GM12878 (cell line): ENCODE measurements at regions not wholly inside any gene's neighbourhood (a gene's known extent, or its start where the extent isn't known, plus 50 kb on each side); places are given as distances from the start of the nearest gene placed in this dataset.

Experiments used
- ATAC-seq: fragments of 200-7000 bp; cut with Tn5 transposase; 3 replicates; pipeline ENCODE4 v1.9.1; 2020; ENCODE audit warnings: mild to moderate bottlenecking, moderate library complexity
- BruUV-seq: library from RNA; stranded (reverse); fragments of 400-500 nt; replicated peaks from 2 replicates; lab custom pipeline; 2021; lab: Mats Ljungman, UMichigan
- CTCF ChIA-PET: fragments of 300-600 bp; sonication (Branson Sonifier 250); formaldehyde crosslinking; extraction: SDS; loops from one replicate; lab custom pipeline; 2021; ENCODE audit warnings: inconsistent platforms; lab: Yijun Ruan, JAX
- POLR2A ChIA-PET: fragments of 350-600 bp; formaldehyde crosslinking; extraction: SDS; loops from one replicate; lab custom pipeline; 2021; ENCODE audit warnings: inconsistent platforms; lab: Charles Lee
- RAD21 ChIA-PET: fragments of 300-600 bp; sonication (Branson Sonifier 250); formaldehyde crosslinking; loops from one replicate; lab custom pipeline; 2023; ENCODE audit warnings: antibody characterized with exemption; ENCODE audit not compliant: unreplicated experiment; lab: Charles Lee
- SMC1A ChIA-PET: fragments of 300-600 bp; sonication (Branson Sonifier 250); formaldehyde crosslinking; loops from one replicate; lab custom pipeline; 2023; ENCODE audit not compliant: unreplicated experiment, uncharacterized antibody; lab: Charles Lee
- DNase-seq: peaks from one replicate; pipeline ENCODE4 v3.0.0-alpha.2; 2011; ENCODE audit warnings: low read depth, low spot score
- FAIRE-seq: peaks from 3 replicates; lab custom pipeline; 2011; peaks lifted over from hg19 to GRCh38; lab: Jason Lieb, UNC
- H2AFZ ChIP-seq: 2 replicates; pipeline ENCODE4 v1.6.0; 2011; ENCODE audit warnings: low read depth, low read length, control low read depth; ENCODE audit not compliant: control insufficient read depth
- H3K27ac ChIP-seq: 2 replicates; pipeline ENCODE4 v1.5.1; 2011; ENCODE audit warnings: control low read depth; ENCODE audit not compliant: control insufficient read depth, insufficient read depth
- H3K27me3 ChIP-seq, 2 experiments: replicated peaks in 1 of 2; 2 replicates each; pipeline versions ENCODE4 v1.6.0 to v1.6.1; 2011; ENCODE audit warnings: low read length in 1 of 2; ENCODE audit not compliant: control insufficient read depth in 2 of 2, insufficient read depth in 2 of 2
- H3K36me3 ChIP-seq, 2 experiments: 2 replicates each; pipeline ENCODE4 v1.5.1; 2011; ENCODE audit warnings: low read length in 1 of 2; ENCODE audit not compliant: control insufficient read depth in 2 of 2, insufficient read depth in 2 of 2
- H3K4me1 ChIP-seq: 2 replicates; pipeline ENCODE4 v1.6.1; 2011; ENCODE audit warnings: mild to moderate bottlenecking, low read length, moderate library complexity, mixed read lengths; ENCODE audit not compliant: control insufficient read depth, insufficient read depth
- H3K4me2 ChIP-seq: 2 replicates; pipeline ENCODE4 v1.6.0; 2011; ENCODE audit warnings: control low read depth; ENCODE audit not compliant: control insufficient read depth, insufficient read depth
- H3K4me3 ChIP-seq: fragments of 200-600 bp; sonication (generic); 2 replicates; pipeline ENCODE4 v1.5.1; 2016
- H3K79me2 ChIP-seq: 2 replicates; pipeline ENCODE4 v1.6.0; 2011; ENCODE audit warnings: low read length; ENCODE audit not compliant: control insufficient read depth, insufficient read depth
- H3K9ac ChIP-seq: 2 replicates; pipeline ENCODE4 v1.8.0; 2011; ENCODE audit warnings: low read length, control low read depth, mixed read lengths; ENCODE audit not compliant: control insufficient read depth, insufficient read depth
- H3K9me3 ChIP-seq: replicated peaks from 3 replicates; pipeline ENCODE4 v1.5.1; 2011; ENCODE audit warnings: mild to moderate bottlenecking, low read length; ENCODE audit not compliant: control insufficient read depth, insufficient read depth
- H4K20me1 ChIP-seq: 2 replicates; pipeline ENCODE4 v1.6.0; 2011; ENCODE audit not compliant: control insufficient read depth, insufficient read depth
- ATF7 ChIP-seq: fragments of 450-650 bp; IDR thresholded peaks from 2 replicates; pipeline ENCODE4 v1.6.1; 2016; ENCODE audit warnings: low read depth, mild to moderate bottlenecking
- BACH1 ChIP-seq: fragments of 450-650 bp; IDR thresholded peaks from 2 replicates; pipeline ENCODE4 v1.6.1; 2017; ENCODE audit warnings: mild to moderate bottlenecking, borderline replicate concordance
- CREM ChIP-seq: IDR thresholded peaks from 2 replicates; pipeline ENCODE4 v1.6.1; 2014; ENCODE audit warnings: antibody characterized with exemption, low read depth
- GATAD2B ChIP-seq: fragments of 450-650 bp; conservative IDR thresholded peaks from 2 replicates; pipeline ENCODE4 v1.6.1; 2017; ENCODE audit warnings: low read depth, mild to moderate bottlenecking, moderate library complexity
- HDAC2 ChIP-seq: fragments of 200-600 bp; sonication (generic); IDR thresholded peaks from 2 replicates; pipeline ENCODE4 v1.6.1; 2017
- IKZF2 ChIP-seq, 2 experiments: fragments of 450-650 bp; IDR thresholded peaks; 2 replicates each; pipeline ENCODE4 v1.6.1; 2017; ENCODE audit warnings: mild to moderate bottlenecking in 2 of 2, moderate library complexity in 2 of 2
- MYC ChIP-seq: IDR thresholded peaks from 2 replicates; pipeline ENCODE4 v1.6.1; 2011; ENCODE audit warnings: mild to moderate bottlenecking, low read length, moderate library complexity, inconsistent platforms; ENCODE audit not compliant: insufficient read depth, insufficient replicate concordance, insufficient read length, severe bottlenecking
- NR2C2 ChIP-seq: IDR thresholded peaks from 2 replicates; pipeline ENCODE4 v1.6.1; 2011; ENCODE audit warnings: borderline replicate concordance, low read depth; ENCODE audit not compliant: control insufficient read depth, insufficient read length
- RCOR1 ChIP-seq: conservative IDR thresholded peaks from 2 replicates; pipeline ENCODE4 v1.6.1; 2012; ENCODE audit warnings: low read depth, low read length, improper control_type of control experiment
- RELA ChIP-seq: fragments of 450-650 bp; IDR thresholded peaks from 2 replicates; pipeline ENCODE4 v1.8.0; 2014; ENCODE audit warnings: borderline replicate concordance; ENCODE audit not compliant: partially characterized antibody
- SMARCA5 ChIP-seq: fragments of 450-650 bp; IDR thresholded peaks from 2 replicates; pipeline ENCODE4 v1.6.1; 2017; ENCODE audit warnings: mild to moderate bottlenecking
- SUZ12 ChIP-seq: fragments of 200-600 bp; sonication (generic); IDR thresholded peaks from one replicate; pipeline ENCODE4 v1.6.1; 2018; ENCODE audit warnings: antibody characterized with exemption, mild to moderate bottlenecking; ENCODE audit not compliant: unreplicated experiment
- TBL1XR1 ChIP-seq: IDR thresholded peaks from 2 replicates; pipeline ENCODE4 v1.6.1; 2012; ENCODE audit warnings: low read depth, low read length, improper control_type of control experiment
- ZNF384 ChIP-seq: IDR thresholded peaks from 2 replicates; pipeline ENCODE4 v1.6.1; 2012; ENCODE audit warnings: low read depth, mild to moderate bottlenecking, low read length, improper control_type of control experiment, borderline replicate concordance
- WGBS: methylation state at CpG from one replicate; pipeline ENCODE4 v1.1.6; 2016; ENCODE audit warnings: low lambda C conversion rate; ENCODE audit not compliant: insufficient replicate concordance, insufficient coverage; ENCODE audit errors: missing lambda C conversion rate; 5-methylcytosine and 5-hydroxymethylcytosine counted together
- in situ Hi-C: fragments of 300-500 bp; cut with MboI; formaldehyde crosslinking; loops from 9 replicates; pipeline ENCODE4 v1.14.3; 2018; ENCODE audit warnings: mixed read lengths
- intact Hi-C: fragments of 100-400 bp; cut with micrococcal nuclease; formaldehyde crosslinking; loops from one replicate; pipeline ENCODE4 v1.14.2; 2022; ENCODE audit not compliant: unreplicated experiment
- TF ChIP-seq, protein P1 (sequence below): fragments of 450-650 bp; IDR thresholded peaks from 2 replicates; pipeline ENCODE4 v1.6.1; 2017; ENCODE audit warnings: mild to moderate bottlenecking, moderate library complexity
- TF ChIP-seq, protein P2 (sequence below): fragments of 450-650 bp; IDR thresholded peaks from 2 replicates; pipeline ENCODE4 v1.6.1; 2016; ENCODE audit warnings: mild to moderate bottlenecking
- TF ChIP-seq, protein P3 (sequence below): IDR thresholded peaks from 2 replicates; pipeline ENCODE4 v1.6.1; 2012; ENCODE audit warnings: low read length, inconsistent platforms
- TF ChIP-seq, protein P4 (sequence below): fragments of 450-650 bp; IDR thresholded peaks from 2 replicates; pipeline ENCODE4 v1.6.1; 2017; ENCODE audit warnings: borderline replicate concordance

DNA sequence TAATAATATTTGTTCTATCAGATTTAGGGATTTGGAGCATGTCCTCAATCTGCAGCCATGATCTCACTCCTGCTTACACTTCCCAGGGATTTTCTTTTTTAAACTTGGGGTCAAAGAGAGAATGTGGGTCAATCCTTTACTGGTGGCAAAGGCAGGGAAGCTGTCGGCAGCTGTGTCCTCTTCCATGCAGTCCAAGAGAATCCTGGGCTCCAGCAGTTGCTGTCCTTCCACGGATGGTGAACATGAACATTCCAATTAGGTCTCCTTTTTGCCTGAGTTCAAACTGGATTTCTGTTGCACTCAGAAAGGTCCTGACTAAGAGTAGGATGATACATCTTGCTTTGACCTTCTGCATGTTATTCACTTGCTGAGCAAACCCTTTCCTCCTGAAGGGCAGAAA is 73.9 kb downstream of the ARL6IP4 start:
- DNase-seq (no peak), FAIRE-seq (no peak), ATAC-seq (no peak)
- ChIA-PET RAD21 (no interaction called here), SMC1A (no interaction called here), CTCF (no interaction called here), POLR2A (no interaction called here)
- 57% methylated on average over 2 of the region's 2 CpGs for WGBS
- no peaks in the 10 kb centered on the region for H3K27me3 ChIP-seq
- no peaks in the 10 kb centered on the region for H3K36me3 ChIP-seq
- intact Hi-C loops (no loop called here), in situ Hi-C loops (no loop called here)
- no peaks in the 10 kb centered on the region for H3K9me3 ChIP-seq
- H2AFZ ChIP-seq, result no peak overlapping the region
- H3K4me3 ChIP-seq, result no peak overlapping the region
- H3K4me2 ChIP-seq, result no peak overlapping the region
- H3K4me1 ChIP-seq, result no peaks in the 10 kb centered on the region; the same call in 1 of the 2 replicates
- no TSS peak for BruUV-seq
- no peaks in the 10 kb centered on the region for H3K79me2 ChIP-seq
- H3K9ac ChIP-seq, result no peak overlapping the region
- H4K20me1 ChIP-seq, result no peaks in the 10 kb centered on the region
- no peak overlapping the region for H3K27ac ChIP-seq
- TF ChIP-seq, protein P1, sequence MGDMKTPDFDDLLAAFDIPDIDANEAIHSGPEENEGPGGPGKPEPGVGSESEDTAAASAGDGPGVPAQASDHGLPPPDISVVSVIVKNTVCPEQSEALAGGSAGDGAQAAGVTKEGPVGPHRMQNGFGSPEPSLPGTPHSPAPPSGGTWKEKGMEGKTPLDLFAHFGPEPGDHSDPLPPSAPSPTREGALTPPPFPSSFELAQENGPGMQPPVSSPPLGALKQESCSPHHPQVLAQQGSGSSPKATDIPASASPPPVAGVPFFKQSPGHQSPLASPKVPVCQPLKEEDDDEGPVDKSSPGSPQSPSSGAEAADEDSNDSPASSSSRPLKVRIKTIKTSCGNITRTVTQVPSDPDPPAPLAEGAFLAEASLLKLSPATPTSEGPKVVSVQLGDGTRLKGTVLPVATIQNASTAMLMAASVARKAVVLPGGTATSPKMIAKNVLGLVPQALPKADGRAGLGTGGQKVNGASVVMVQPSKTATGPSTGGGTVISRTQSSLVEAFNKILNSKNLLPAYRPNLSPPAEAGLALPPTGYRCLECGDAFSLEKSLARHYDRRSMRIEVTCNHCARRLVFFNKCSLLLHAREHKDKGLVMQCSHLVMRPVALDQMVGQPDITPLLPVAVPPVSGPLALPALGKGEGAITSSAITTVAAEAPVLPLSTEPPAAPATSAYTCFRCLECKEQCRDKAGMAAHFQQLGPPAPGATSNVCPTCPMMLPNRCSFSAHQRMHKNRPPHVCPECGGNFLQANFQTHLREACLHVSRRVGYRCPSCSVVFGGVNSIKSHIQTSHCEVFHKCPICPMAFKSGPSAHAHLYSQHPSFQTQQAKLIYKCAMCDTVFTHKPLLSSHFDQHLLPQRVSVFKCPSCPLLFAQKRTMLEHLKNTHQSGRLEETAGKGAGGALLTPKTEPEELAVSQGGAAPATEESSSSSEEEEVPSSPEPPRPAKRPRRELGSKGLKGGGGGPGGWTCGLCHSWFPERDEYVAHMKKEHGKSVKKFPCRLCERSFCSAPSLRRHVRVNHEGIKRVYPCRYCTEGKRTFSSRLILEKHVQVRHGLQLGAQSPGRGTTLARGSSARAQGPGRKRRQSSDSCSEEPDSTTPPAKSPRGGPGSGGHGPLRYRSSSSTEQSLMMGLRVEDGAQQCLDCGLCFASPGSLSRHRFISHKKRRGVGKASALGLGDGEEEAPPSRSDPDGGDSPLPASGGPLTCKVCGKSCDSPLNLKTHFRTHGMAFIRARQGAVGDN, result no peak
- TF ChIP-seq, protein P2, sequence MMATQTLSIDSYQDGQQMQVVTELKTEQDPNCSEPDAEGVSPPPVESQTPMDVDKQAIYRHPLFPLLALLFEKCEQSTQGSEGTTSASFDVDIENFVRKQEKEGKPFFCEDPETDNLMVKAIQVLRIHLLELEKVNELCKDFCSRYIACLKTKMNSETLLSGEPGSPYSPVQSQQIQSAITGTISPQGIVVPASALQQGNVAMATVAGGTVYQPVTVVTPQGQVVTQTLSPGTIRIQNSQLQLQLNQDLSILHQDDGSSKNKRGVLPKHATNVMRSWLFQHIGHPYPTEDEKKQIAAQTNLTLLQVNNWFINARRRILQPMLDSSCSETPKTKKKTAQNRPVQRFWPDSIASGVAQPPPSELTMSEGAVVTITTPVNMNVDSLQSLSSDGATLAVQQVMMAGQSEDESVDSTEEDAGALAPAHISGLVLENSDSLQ, result no peak
- no peak for TF ChIP-seq CREM
- TF ChIP-seq IKZF2 (IDR thresholded peaks at IDR 0.05), result no peak
- TF ChIP-seq, protein P3, sequence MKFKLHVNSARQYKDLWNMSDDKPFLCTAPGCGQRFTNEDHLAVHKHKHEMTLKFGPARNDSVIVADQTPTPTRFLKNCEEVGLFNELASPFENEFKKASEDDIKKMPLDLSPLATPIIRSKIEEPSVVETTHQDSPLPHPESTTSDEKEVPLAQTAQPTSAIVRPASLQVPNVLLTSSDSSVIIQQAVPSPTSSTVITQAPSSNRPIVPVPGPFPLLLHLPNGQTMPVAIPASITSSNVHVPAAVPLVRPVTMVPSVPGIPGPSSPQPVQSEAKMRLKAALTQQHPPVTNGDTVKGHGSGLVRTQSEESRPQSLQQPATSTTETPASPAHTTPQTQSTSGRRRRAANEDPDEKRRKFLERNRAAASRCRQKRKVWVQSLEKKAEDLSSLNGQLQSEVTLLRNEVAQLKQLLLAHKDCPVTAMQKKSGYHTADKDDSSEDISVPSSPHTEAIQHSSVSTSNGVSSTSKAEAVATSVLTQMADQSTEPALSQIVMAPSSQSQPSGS, result no peak
- TF ChIP-seq MYC, result no peak
- TF ChIP-seq RCOR1, result no peak
- no peak for TF ChIP-seq BACH1
- no peak for TF ChIP-seq ZNF384
- no peak for TF ChIP-seq GATAD2B
- TF ChIP-seq TBL1XR1, result no peak
- no peak for TF ChIP-seq NR2C2
- no peak for TF ChIP-seq SUZ12
- TF ChIP-seq, protein P4, sequence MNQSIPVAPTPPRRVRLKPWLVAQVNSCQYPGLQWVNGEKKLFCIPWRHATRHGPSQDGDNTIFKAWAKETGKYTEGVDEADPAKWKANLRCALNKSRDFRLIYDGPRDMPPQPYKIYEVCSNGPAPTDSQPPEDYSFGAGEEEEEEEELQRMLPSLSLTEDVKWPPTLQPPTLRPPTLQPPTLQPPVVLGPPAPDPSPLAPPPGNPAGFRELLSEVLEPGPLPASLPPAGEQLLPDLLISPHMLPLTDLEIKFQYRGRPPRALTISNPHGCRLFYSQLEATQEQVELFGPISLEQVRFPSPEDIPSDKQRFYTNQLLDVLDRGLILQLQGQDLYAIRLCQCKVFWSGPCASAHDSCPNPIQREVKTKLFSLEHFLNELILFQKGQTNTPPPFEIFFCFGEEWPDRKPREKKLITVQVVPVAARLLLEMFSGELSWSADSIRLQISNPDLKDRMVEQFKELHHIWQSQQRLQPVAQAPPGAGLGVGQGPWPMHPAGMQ, result no peak
- no peak for TF ChIP-seq ATF7
- TF ChIP-seq SMARCA5, result no peak
- TF ChIP-seq RELA, result no peak
- no peak for TF ChIP-seq HDAC2
